ENCODE measurements at regions not wholly inside any gene's neighbourhood (a gene's known extent, or its start where the extent isn't known, plus 50 kb on each side); places are given as distances from the start of the nearest gene placed in this dataset.
"Not testable (repeated sequence)": the region's sequence is repeated elsewhere in the genome, so short reads cannot be mapped to it uniquely, and the experiment has no call there.

DNA sequence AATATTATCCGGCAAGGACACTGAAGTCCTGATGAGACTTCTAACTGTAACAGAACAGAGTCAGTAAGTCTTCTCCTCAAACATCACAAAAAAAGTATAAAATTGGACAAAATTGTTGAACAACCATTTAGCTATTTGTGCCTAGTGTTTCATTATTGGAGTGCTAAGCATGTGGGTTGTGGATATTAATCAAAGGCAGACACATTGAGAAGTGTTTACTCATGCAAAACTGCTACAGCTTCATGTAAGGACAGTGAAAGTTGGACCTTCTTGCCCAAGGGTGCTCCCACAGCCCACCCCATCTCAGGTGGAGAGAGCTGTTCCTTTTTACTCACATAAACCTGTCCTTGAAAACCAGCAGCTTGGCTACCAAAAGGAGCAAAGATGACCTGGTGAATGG is 355.1 kb upstream of the DAB2 start:
- DNase-seq: no peak

- no peak for DNase-seq
These were observed 351.1 kb upstream of the DAB2 start for GRCh38 chr5:39775797-39776365.

DNA sequence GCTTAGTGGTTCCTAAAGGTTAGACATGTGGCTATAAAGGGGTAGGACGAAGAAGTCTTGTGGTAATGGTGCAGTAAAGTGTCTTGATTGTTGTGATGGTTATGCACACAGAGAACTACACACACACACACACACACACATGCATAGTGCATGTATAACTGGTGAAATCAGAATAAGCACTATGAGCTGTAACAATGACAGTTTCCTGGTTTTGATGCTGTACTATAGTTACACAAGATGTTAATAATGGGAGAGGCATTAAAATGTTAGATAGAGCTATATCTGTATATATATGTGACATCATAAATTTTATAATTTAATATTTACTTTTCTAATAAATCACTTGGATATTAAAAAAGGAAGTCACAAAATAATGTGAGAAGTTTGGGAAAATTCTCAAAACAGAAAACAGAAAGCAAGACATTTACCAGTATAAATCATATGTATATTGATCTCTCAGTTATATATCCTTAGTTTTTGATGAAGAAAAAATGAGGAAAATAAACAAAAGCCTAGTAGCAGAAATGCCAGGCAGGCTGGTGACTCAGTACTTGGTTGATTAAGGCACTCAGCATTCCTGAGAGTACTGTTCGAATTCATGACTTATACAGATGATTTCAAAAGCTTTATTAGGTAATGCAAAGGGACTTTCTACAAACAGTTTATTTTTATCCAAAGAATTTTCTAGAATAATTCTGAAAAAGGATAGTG is 350.5 kb upstream of the DAB2 start:
- DNase-seq: no peak

GRCh38 chr5:39774605-39775004 is 349.8 kb upstream of the DAB2 start:
- DNase-seq: no peak

GRCh38 chr5:39772307-39772706 is 347.5 kb upstream of the DAB2 start:
- no peak for DNase-seq

- DNase-seq: no peak
These were observed 343.1 kb upstream of the DAB2 start for GRCh38 chr5:39767916-39768315.

DNA sequence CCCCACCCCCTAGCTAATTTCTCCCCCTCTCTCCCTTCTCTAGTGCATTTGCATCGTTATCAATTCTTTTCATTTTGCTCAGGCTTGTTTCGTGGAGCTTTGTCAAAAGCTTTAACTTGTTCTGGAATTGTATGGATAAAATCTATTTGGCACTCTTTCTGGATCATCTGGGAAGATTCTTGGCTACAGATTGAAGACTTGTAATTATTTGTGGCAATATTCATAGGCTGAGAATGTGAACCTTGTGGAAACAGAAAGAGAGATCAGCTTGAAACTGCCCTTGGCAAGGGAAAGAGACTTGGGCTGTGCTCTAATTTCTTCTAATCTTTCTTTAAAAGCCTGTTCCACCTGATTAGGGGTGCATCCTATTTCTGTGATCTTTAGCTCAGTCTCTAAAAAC is 340.6 kb upstream of the DAB2 start:
- DNase-seq: no peak

DNA sequence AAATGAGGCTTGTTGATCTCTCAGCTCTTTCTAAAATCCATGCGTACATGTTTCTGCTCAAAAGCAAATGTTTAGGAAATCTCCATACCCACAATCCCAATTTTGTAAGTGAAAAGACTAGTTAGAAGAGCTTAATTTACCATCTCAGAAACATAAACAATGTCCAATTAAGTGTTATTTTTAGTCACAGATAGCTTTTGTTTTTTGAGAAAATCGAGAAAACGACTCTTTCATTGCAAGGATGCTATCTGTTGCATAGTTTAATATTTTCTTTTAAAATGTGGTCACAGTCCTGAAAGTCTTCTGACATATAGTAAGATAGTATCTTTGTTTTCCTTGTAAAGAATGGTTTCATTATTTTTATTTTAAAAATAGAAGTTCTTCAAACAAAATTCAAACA is 338.0 kb upstream of the DAB2 start:
- DNase-seq: no peak

DNA sequence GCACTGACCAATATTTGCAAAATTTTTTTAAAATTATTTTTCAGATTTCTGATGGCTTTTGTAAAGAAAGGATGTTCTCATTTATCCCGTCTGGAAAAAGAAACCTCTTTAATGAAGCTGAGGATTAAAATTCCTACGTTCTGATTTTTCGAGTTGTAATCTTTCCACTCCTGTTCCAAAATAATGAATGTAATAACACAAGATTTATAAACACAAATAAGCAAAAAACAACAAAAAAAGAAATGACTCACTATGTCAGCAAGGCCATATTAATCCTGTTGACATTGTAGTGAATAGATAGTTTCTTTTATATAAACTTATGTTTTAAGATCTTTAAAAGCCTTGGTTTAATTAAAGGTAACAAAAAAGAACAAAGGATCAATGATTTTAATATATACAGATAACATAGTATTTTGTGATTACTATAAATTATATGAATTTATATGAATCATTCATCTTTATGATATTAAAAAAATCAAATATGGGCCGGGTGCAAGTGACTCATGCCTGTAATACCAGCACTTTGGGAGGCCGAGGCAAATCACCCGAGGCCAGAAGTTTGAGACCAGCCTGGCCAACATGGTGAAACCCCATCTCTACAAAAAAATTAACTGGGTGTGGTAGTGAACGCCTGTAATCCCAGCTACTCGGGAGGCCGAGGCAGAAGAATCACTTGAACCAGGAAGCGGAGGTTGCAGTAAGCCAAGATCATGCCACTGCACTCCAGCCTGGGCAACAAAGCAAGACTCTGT is 336.6 kb upstream of the DAB2 start:
- DNase-seq: no peak

GRCh38 chr5:39760385-39761198 is 335.8 kb upstream of the DAB2 start:
- no peak for DNase-seq

DNA sequence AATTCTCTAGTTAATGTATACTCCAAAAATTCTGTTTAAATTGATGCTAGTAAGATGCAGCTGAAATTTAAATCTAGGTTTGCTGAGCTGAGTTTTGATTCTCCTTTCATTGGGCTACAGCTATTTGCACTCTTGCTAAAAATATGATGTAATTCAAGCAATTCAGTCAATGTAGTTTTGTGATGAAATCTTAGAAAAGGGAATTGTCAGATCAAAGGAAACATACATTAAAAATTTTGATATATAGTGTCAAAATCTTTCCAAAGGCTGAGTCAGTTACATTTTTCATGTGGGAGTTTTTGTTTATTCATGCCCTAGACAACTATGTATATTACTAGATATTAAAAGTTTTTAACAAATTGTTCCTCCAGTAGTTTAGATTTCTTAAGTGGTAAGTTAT is 334.9 kb upstream of the DAB2 start:
- DNase-seq: no peak

- DNase-seq: no peak
These were observed 333.6 kb upstream of the DAB2 start for GRCh38 chr5:39758426-39758825.

DNA sequence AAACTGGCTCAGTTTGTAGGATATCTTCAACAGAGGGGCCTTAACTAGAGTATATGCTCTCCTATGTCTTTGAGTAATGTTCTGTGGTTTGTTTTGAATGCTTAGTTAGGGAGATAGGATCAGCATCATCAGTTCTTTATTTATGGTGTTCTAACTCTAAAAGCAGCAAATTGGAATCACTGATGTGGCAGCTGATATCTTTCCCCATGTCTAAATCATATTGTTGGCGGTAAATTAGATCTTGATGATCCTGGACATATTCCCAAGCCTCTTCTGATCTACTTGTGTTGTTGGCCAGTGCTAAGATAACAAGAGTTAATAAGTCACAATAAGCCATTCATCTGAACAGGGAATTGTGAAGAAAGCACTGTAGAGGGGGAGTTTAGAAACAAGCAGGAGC is 332.4 kb upstream of the DAB2 start:
- no peak for DNase-seq

- DNase-seq: no peak
These were observed 331.2 kb upstream of the DAB2 start for GRCh38 chr5:39755986-39756385.

- no peak for DNase-seq
These were observed 330.7 kb upstream of the DAB2 start for GRCh38 chr5:39755452-39755851.

- DNase-seq: not testable (repeated sequence)
These were observed 329.0 kb upstream of the DAB2 start for GRCh38 chr5:39753747-39754146.

DNA sequence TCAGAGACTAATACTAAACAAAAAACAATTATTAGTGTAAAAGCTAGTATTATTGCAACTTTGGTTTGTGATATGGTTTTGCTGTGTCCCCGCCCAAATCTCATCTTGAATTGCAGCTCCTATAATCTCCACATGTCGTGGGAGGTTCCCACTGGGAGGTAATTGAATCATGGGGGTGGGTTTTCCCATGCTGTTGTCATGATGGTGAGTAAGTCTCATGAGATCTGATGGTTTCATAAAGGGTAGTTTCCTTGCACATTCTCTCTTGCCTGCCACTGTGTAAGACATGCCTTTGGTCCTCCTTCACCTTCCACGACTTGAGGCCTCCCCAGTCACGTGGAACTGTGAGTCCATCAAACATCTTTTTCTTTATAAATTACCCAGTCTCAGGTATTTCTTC is 325.9 kb upstream of the DAB2 start:
- no peak for DNase-seq

DNA sequence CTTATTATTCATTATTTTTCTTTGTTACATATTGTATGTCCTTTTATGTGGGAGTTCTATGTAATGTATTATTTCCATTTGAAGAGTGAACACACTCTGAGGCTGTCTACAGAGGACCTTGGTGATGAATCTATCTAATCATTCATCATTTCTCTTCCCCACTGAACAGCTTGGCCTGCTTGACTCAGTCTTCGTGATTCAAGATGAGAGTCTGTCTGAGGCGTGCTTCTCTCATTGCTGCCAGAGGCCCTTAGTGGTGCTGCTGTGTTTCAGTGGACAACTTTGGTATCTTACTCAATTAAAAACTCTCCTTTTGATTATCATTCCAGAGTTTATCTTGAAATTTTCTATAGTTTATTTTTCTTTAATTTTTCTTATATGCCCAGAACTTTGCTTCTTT is 318.1 kb upstream of the DAB2 start:
- no peak for DNase-seq

DNA sequence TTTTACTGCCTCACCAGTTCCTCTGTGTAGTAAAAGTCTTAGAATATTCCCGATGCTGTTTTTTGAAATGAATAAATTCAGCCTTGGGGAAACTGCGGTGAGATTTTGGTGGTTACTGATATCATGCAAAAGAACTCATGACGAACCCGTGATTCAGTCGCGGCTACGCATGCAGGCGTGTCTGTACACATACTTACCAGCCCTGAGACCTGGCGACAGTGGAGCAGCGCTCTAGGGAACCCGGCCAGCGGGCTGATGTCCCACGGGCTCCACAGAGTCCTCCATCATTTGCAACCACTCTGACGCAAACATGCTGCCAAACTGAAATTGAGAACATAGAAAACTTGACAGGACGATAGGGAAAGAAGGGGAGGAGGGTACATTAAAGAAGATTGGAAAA is 315.6 kb upstream of the DAB2 start:
- no peak for DNase-seq

- DNase-seq: no peak
These were observed 307.4 kb upstream of the DAB2 start for GRCh38 chr5:39732166-39732565.

- no peak for DNase-seq
These were observed 305.9 kb upstream of the DAB2 start for GRCh38 chr5:39730699-39731098.

DNA sequence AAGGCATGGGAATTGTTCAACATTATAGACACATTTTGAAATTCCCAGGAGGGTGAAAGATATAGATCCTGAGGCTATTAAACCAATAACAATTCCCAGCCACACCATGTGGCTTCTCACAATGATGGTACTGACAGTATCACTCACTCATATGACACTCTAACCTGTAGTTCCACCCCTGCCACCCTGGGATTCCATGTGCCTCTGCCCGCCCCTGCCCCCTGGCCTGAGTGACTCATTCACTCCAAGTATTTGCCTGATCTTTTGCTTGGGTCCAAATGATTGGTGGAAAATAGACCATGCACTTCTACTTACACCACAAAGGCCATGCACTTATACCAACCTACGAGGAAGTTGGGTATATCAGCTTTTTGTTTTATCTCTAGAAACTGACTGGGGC is 305.2 kb upstream of the DAB2 start:
- no peak for DNase-seq

DNA sequence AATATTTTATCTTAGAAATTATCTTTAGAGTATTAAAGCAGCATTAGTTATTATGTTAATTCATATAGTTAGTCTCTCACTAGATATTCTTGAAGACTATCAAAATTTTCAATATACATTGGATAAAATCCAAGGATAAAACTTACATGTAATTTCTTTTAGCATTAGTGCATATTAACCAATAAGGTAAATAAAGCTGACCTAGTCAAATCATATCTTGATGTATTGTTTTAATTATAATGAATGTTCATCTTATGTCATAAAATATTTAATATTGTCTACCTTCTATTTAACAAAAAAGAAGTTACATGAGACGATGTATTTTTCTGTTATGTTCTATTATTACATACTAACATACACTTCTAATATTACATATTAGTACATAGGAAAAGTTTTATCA is 301.7 kb upstream of the DAB2 start:
- no peak for DNase-seq

DNA sequence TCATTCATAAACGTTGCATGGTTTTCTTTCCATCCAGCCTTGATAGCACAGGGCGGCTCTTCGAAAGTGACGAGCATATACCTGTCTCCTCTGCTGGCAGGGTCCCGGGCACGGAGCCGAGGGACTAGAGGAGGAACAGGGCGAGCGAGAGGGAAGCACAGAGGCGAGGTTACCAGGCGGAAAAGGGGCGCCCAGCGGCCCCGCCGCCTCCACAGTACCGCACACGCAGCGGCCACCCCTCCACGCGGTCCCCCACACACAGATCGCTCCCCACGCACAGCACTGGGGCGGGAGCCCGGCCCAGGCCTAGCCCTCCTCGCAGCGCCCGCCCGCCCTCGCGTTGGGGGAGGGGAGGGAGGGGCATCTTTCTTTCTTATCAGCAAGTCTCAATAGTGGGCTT is 296.6 kb upstream of the DAB2 start:
- DNase-seq: no peak

Measured in NCI-H774 (cell line).